Smooth muscle cell (in vitro differentiated cells): ENCODE measurements at regions not wholly inside any gene's neighbourhood (a gene's known extent, or its start where the extent isn't known, plus 50 kb on each side); places are given as distances from the start of the nearest gene placed in this dataset.

Experiments
- DNase-seq: peaks from one replicate; lab custom pipeline; 2025; ENCODE audit not compliant: unreplicated experiment; lab: John Stamatoyannopoulos, UW
- H2AFZ ChIP-seq: fragments of 200-600 bp; sonication (generic); 2 replicates; pipeline ENCODE4 v1.6.0; 2016; ENCODE audit warnings: antibody characterized with exemption, low read depth, mild to moderate bottlenecking
- H3F3A ChIP-seq: fragments of 200-600 bp; sonication (generic); 2 replicates; pipeline ENCODE4 v1.6.0; 2017; ENCODE audit warnings: antibody characterized with exemption, low read depth
- H3K27ac ChIP-seq: fragments of 200-600 bp; sonication (generic); 2 replicates; pipeline ENCODE4 v1.5.1; 2016; ENCODE audit warnings: low read depth, mild to moderate bottlenecking
- H3K27me3 ChIP-seq: fragments of 200-600 bp; sonication (generic); 2 replicates; pipeline ENCODE4 v1.6.1; 2016; ENCODE audit warnings: low read depth, mild to moderate bottlenecking
- H3K36me3 ChIP-seq: fragments of 200-600 bp; sonication (generic); 2 replicates; pipeline ENCODE4 v1.5.1; 2016; ENCODE audit warnings: low read depth
- H3K4me1 ChIP-seq: fragments of 200-600 bp; sonication (generic); 2 replicates; pipeline ENCODE4 v1.5.1; 2016; ENCODE audit warnings: low read depth
- H3K4me2 ChIP-seq: fragments of 200-600 bp; sonication (generic); 2 replicates; pipeline ENCODE4 v1.6.0; 2016; ENCODE audit warnings: mild to moderate bottlenecking
- H3K4me3 ChIP-seq: fragments of 200-600 bp; sonication (generic); 2 replicates; pipeline ENCODE4 v1.5.1; 2016; ENCODE audit warnings: mild to moderate bottlenecking
- H3K79me2 ChIP-seq: fragments of 200-600 bp; sonication (generic); 2 replicates; pipeline ENCODE4 v1.6.0; 2016; ENCODE audit warnings: low read depth, mild to moderate bottlenecking
- H3K9ac ChIP-seq: fragments of 200-600 bp; sonication (generic); 2 replicates; pipeline ENCODE4 v1.6.0; 2016; ENCODE audit warnings: low read depth
- H3K9me3 ChIP-seq: fragments of 200-600 bp; sonication (generic); replicated peaks from 2 replicates; pipeline ENCODE4 v1.5.1; 2016; ENCODE audit warnings: low read depth
- H4K20me1 ChIP-seq: fragments of 200-600 bp; sonication (generic); 2 replicates; pipeline ENCODE4 v1.6.0; 2016; ENCODE audit warnings: low read depth
- TF ChIP-seq, protein P1 (sequence below): fragments of 200-600 bp; sonication (generic); IDR thresholded peaks from 2 replicates; pipeline ENCODE4 v1.5.1; 2017; ENCODE audit warnings: borderline replicate concordance, mild to moderate bottlenecking, antibody characterized with exemption; ENCODE audit not compliant: insufficient read depth, poor library complexity, severe bottlenecking

DNA sequence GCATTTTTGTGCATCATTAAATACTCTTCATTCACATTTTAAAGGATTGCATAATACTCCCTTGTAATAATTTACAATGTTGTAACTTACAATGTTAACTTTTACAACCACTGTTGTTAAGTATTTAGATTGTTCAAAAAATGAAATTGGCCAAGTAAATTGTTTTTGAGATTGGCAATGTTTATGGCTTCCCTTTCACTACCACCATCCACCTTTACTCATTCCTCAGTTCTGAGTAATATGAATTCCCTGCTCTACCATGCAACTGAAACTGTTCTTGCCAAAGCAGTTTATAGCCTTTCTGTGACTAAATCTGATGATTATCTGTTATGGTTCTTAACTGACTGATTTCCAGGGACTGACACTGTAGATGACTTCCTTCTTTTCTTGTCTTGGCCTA lies 80.5 kb upstream of the TMEM106B start:
- Histone ChIP-seq H3K4me1 (no peaks in the 10 kb centered on the region), H3K36me3 (no peaks in the 10 kb centered on the region), H3K9me3 (no peaks in the 10 kb centered on the region), H3K79me2 (no peaks in the 10 kb centered on the region), H3K27ac (peak overlapping the region; percentile 46), H3K4me2 (no peak overlapping the region), H3K27me3 (no peaks in the 10 kb centered on the region), H2AFZ (no peak overlapping the region), H3F3A (no peaks in the 10 kb centered on the region), H4K20me1 (no peaks in the 10 kb centered on the region), H3K9ac (no peak overlapping the region), H3K4me3 (no peak overlapping the region)
- TF ChIP-seq, protein P1, sequence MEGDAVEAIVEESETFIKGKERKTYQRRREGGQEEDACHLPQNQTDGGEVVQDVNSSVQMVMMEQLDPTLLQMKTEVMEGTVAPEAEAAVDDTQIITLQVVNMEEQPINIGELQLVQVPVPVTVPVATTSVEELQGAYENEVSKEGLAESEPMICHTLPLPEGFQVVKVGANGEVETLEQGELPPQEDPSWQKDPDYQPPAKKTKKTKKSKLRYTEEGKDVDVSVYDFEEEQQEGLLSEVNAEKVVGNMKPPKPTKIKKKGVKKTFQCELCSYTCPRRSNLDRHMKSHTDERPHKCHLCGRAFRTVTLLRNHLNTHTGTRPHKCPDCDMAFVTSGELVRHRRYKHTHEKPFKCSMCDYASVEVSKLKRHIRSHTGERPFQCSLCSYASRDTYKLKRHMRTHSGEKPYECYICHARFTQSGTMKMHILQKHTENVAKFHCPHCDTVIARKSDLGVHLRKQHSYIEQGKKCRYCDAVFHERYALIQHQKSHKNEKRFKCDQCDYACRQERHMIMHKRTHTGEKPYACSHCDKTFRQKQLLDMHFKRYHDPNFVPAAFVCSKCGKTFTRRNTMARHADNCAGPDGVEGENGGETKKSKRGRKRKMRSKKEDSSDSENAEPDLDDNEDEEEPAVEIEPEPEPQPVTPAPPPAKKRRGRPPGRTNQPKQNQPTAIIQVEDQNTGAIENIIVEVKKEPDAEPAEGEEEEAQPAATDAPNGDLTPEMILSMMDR: no peak
- no peak for DNase-seq

DNA sequence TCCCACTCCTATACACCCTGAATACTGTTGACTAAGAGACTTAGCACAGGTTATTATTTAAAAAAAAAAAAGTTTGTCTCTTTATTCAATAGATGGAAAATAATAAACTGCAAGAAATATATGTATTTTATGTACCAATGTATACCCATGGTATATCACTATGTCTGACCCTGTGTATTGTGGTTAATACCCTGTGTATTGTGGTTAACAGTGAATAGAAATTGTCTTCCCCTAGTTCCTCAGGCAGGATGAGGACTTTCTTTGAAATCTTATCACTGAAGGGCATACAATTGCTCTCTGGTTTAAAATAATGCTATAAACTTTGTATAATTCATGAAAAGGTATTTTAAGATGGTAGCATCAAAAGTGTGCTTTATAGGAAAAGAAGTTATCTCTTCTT lies 80.0 kb upstream of the TMEM106B start:
- Histone ChIP-seq H3K4me2 (no peak overlapping the region), H3K79me2 (no peaks in the 10 kb centered on the region), H3K4me3 (no peak overlapping the region), H3K9me3 (no peaks in the 10 kb centered on the region), H3K27me3 (no peaks in the 10 kb centered on the region), H2AFZ (no peak overlapping the region), H3K36me3 (no peaks in the 10 kb centered on the region), H3K27ac (peak overlapping the region; percentile 46), H4K20me1 (no peaks in the 10 kb centered on the region), H3K9ac (no peak overlapping the region), H3F3A (no peaks in the 10 kb centered on the region), H3K4me1 (no peaks in the 10 kb centered on the region)
- no peak for DNase-seq
- TF ChIP-seq, protein P1: no peak

GRCh38 chr7:12133865-12134264 lies 77.2 kb upstream of the TMEM106B start:
- Histone ChIP-seq H2AFZ (no peak overlapping the region), H3K9me3 (no peaks in the 10 kb centered on the region), H3K27ac (no peak overlapping the region), H3K79me2 (no peaks in the 10 kb centered on the region), H3K4me1 (no peaks in the 10 kb centered on the region), H4K20me1 (no peaks in the 10 kb centered on the region), H3F3A (no peaks in the 10 kb centered on the region), H3K4me2 (no peak overlapping the region), H3K27me3 (no peaks in the 10 kb centered on the region), H3K9ac (no peak overlapping the region), H3K4me3 (no peak overlapping the region), H3K36me3 (no peaks in the 10 kb centered on the region)
- no peak for DNase-seq
- TF ChIP-seq, protein P1: no peak

GRCh38 chr7:12136523-12136922 lies 74.6 kb upstream of the TMEM106B start:
- Histone ChIP-seq H3K4me2 (no peak overlapping the region), H3K79me2 (no peaks in the 10 kb centered on the region), H3K4me3 (no peak overlapping the region), H3K9ac (no peak overlapping the region), H3K4me1 (no peaks in the 10 kb centered on the region), H3K27ac (peak overlapping the region; percentile 64), H4K20me1 (no peaks in the 10 kb centered on the region), H3F3A (no peaks in the 10 kb centered on the region), H3K36me3 (no peaks in the 10 kb centered on the region), H3K9me3 (no peaks in the 10 kb centered on the region), H3K27me3 (no peaks in the 10 kb centered on the region), H2AFZ (no peak overlapping the region)
- TF ChIP-seq, protein P1: no peak
- DNase-seq: no peak
